ENCODE measurements at regions not wholly inside any gene's neighbourhood (a gene's known extent, or its start where the extent isn't known, plus 50 kb on each side); places are given as distances from the start of the nearest gene placed in this dataset.

- intact Hi-C loops (cut with DNase I) = no loop called here
- Histone ChIP-seq H3K27ac (peak overlapping the region; percentile 2 to 60), H3K36me3 (no peaks in the 10 kb centered on the region), H3K9me3 (no peaks in the 10 kb centered on the region), H3K27me3 (replicated peaks; ENCODE audit: insufficient read depth) (no peaks in the 10 kb centered on the region), H3K4me1 (replicated peaks) (peaks cover 8% of the 10 kb centered on the region), H3K4me3 (no peak overlapping the region)
- no peak for DNase-seq (ENCODE audit: low spot score)
- peak; percentile 51 for TF ChIP-seq POLR2AphosphoS5 (IDR thresholded peaks at IDR 0.05)
- TF ChIP-seq POLR2A (IDR thresholded peaks at IDR 0.05) = no peak
- no peak for TF ChIP-seq CTCF (IDR thresholded peaks at IDR 0.05)
- WGBS = 53% methylated on average over 3 of the region's 3 CpGs
These were observed 159.1 kb downstream of the PFKFB3 start for GRCh38 chr10:6361869-6362268.

GRCh38 chr10:6362879-6363278 lies 160.1 kb downstream of the PFKFB3 start:
- Histone ChIP-seq H3K36me3 (no peaks in the 10 kb centered on the region), H3K4me1 (replicated peaks) (peaks cover 8% of the 10 kb centered on the region), H3K27ac (peak overlapping the region; percentile 2 to 60), H3K9me3 (no peaks in the 10 kb centered on the region), H3K27me3 (replicated peaks; ENCODE audit: insufficient read depth) (no peaks in the 10 kb centered on the region), H3K4me3 (no peak overlapping the region)
- TF ChIP-seq CTCF (IDR thresholded peaks at IDR 0.05) (no peak), POLR2A (IDR thresholded peaks at IDR 0.05) (no peak), POLR2AphosphoS5 (IDR thresholded peaks at IDR 0.05) (peak; percentile 21)
- intact Hi-C loops (cut with DNase I) = no loop called here
- no peak for DNase-seq (ENCODE audit: low spot score)

- TF ChIP-seq POLR2AphosphoS5 (IDR thresholded peaks at IDR 0.05) = no peak
- no peak for TF ChIP-seq CTCF (IDR thresholded peaks at IDR 0.05)
- no peak for TF ChIP-seq POLR2A (IDR thresholded peaks at IDR 0.05)
- no peak overlapping the region for H3K4me3 ChIP-seq
- 0% methylated on average over 1 of the region's 1 CpG for WGBS
- peaks cover 8% of the 10 kb centered on the region for H3K4me1 ChIP-seq (replicated peaks)
- H3K9me3 ChIP-seq = no peaks in the 10 kb centered on the region
- H3K27ac ChIP-seq = peak overlapping the region in 1 of 2 donors; percentile 60
- H3K36me3 ChIP-seq = no peaks in the 10 kb centered on the region
- no peaks in the 10 kb centered on the region for H3K27me3 ChIP-seq (replicated peaks; ENCODE audit: insufficient read depth)
- DNase-seq (ENCODE audit: low spot score) = no peak
- intact Hi-C loops (cut with DNase I) = no loop called here
These were observed 160.8 kb downstream of the PFKFB3 start for GRCh38 chr10:6363511-6363910.

GRCh38 chr10:6364283-6364682 lies 161.6 kb downstream of the PFKFB3 start:
- intact Hi-C loops (cut with DNase I) = no loop called here
- Histone ChIP-seq H3K27ac (no peak overlapping the region), H3K9me3 (no peaks in the 10 kb centered on the region), H3K36me3 (no peaks in the 10 kb centered on the region), H3K27me3 (replicated peaks; ENCODE audit: insufficient read depth) (no peaks in the 10 kb centered on the region), H3K4me1 (replicated peaks) (peaks cover 8% of the 10 kb centered on the region), H3K4me3 (no peak overlapping the region)
- WGBS = 100% methylated on average over 2 of the region's 2 CpGs
- TF ChIP-seq POLR2A (IDR thresholded peaks at IDR 0.05) (no peak), POLR2AphosphoS5 (IDR thresholded peaks at IDR 0.05) (no peak), CTCF (IDR thresholded peaks at IDR 0.05) (no peak)
- DNase-seq (ENCODE audit: low spot score) = no peak

- Histone ChIP-seq H3K27ac (peak overlapping the region; percentile 53), H3K36me3 (no peaks in the 10 kb centered on the region), H3K4me3 (no peak overlapping the region), H3K4me1 (replicated peaks) (peaks cover 8% of the 10 kb centered on the region), H3K9me3 (no peaks in the 10 kb centered on the region), H3K27me3 (replicated peaks; ENCODE audit: insufficient read depth) (no peaks in the 10 kb centered on the region)
- TF ChIP-seq CTCF (IDR thresholded peaks at IDR 0.05) (no peak), POLR2AphosphoS5 (IDR thresholded peaks at IDR 0.05) (no peak), POLR2A (IDR thresholded peaks at IDR 0.05) (no peak)
- WGBS = 58% methylated on average over 3 of the region's 3 CpGs
- intact Hi-C loops (cut with DNase I) = no loop called here
- DNase-seq (ENCODE audit: low spot score) = no peak
These were observed 162.2 kb downstream of the PFKFB3 start for GRCh38 chr10:6364893-6365292.

Measured in prostate gland (tissue), 2 donors.